ENCODE measurements at regions not wholly inside any gene's neighbourhood (a gene's known extent, or its start where the extent isn't known, plus 50 kb on each side); places are given as distances from the start of the nearest gene placed in this dataset.
A peak's percentile ranks its signal among the peaks of the same experiment; 100 is the strongest.

- H3K4me3 ChIP-seq: no peak overlapping the region
- no peaks in the 10 kb centered on the region for H3K9me3 ChIP-seq (replicated peaks)
- no peak overlapping the region for H3K27ac ChIP-seq
- H3K4me1 ChIP-seq: peaks cover 7% of the 10 kb centered on the region; the same call in 1 of the 2 replicates
- H3K27me3 ChIP-seq: peaks cover 3% of the 10 kb centered on the region; the same call in 1 of the 2 replicates
- DNase-seq: no peak
- H3K36me3 ChIP-seq: no peaks in the 10 kb centered on the region
These were observed 78.2 kb upstream of the STEAP1B start for GRCh38 chr7:22578007-22578733.

- no peak overlapping the region for H3K4me3 ChIP-seq
- H3K4me1 ChIP-seq: peaks cover 7% of the 10 kb centered on the region; the same call in 1 of the 2 replicates
- no peaks in the 10 kb centered on the region for H3K9me3 ChIP-seq (replicated peaks)
- DNase-seq: no peak
- no peaks in the 10 kb centered on the region for H3K36me3 ChIP-seq
- H3K27ac ChIP-seq: no peak overlapping the region
- H3K27me3 ChIP-seq: peaks cover 3% of the 10 kb centered on the region; the same call in 1 of the 2 replicates
These were observed 77.5 kb upstream of the STEAP1B start for GRCh38 chr7:22577470-22578001.

- DNase-seq: no peak
- peaks cover 7% of the 10 kb centered on the region; the same call in 1 of the 2 replicates for H3K4me1 ChIP-seq
- H3K4me3 ChIP-seq: no peak overlapping the region
- H3K36me3 ChIP-seq: no peaks in the 10 kb centered on the region
- H3K9me3 ChIP-seq (replicated peaks): no peaks in the 10 kb centered on the region
- H3K27me3 ChIP-seq: peaks cover 4% of the 10 kb centered on the region; the same call in 1 of the 2 replicates
- no peak overlapping the region for H3K27ac ChIP-seq
These were observed 76.9 kb upstream of the STEAP1B start for GRCh38 chr7:22576612-22577469.

GRCh38 chr7:22574754-22575520, 74.9 kb upstream of the STEAP1B start:
- Histone ChIP-seq H3K36me3 (no peaks in the 10 kb centered on the region), H3K27me3 (peaks cover 7% of the 10 kb centered on the region; the same call in 1 of the 2 replicates), H3K4me3 (no peak overlapping the region), H3K27ac (no peak overlapping the region), H3K4me1 (peaks cover 7% of the 10 kb centered on the region; the same call in 1 of the 2 replicates), H3K9me3 (replicated peaks) (no peaks in the 10 kb centered on the region)
- DNase-seq: no peak

- H3K9me3 ChIP-seq (replicated peaks): no peaks in the 10 kb centered on the region
These were observed 72.9 kb upstream of the STEAP1B start for GRCh38 chr7:22572937-22573336.

GRCh38 chr7:22572292-22572691, 72.3 kb upstream of the STEAP1B start:
- Histone ChIP-seq H3K4me1 (no peaks in the 10 kb centered on the region; the same call in 1 of the 2 replicates), H3K4me3 (no peak overlapping the region), H3K36me3 (no peaks in the 10 kb centered on the region), H3K27ac (no peak overlapping the region), H3K27me3 (peaks cover 7% of the 10 kb centered on the region; the same call in 1 of the 2 replicates), H3K9me3 (replicated peaks) (no peaks in the 10 kb centered on the region)
- DNase-seq: no peak

More at GRCh38 chr7:22572937-22573336, 72.9 kb upstream of the STEAP1B start:
- Histone ChIP-seq H3K4me3 (no peak overlapping the region), H3K27me3 (peaks cover 7% of the 10 kb centered on the region; the same call in 1 of the 2 replicates), H3K4me1 (peaks cover 3% of the 10 kb centered on the region; the same call in 1 of the 2 replicates), H3K27ac (no peak overlapping the region), H3K36me3 (no peaks in the 10 kb centered on the region)
- DNase-seq: no peak

- H3K4me3 ChIP-seq: no peak overlapping the region
- H3K4me1 ChIP-seq: no peaks in the 10 kb centered on the region
These were observed 71.8 kb upstream of the STEAP1B start for GRCh38 chr7:22571766-22572165.

GRCh38 chr7:22569586-22570321, 69.8 kb upstream of the STEAP1B start:
- Histone ChIP-seq H3K9me3 (replicated peaks) (no peaks in the 10 kb centered on the region), H3K27ac (no peak overlapping the region), H3K4me1 (peaks cover 2% of the 10 kb centered on the region; the same call in 1 of the 2 replicates), H3K4me3 (no peak overlapping the region), H3K36me3 (no peaks in the 10 kb centered on the region), H3K27me3 (peaks cover 7% of the 10 kb centered on the region; the same call in 1 of the 2 replicates)
- peak in 1 of 2 experiments; percentile 21 for DNase-seq

More at GRCh38 chr7:22571766-22572165, 71.8 kb upstream of the STEAP1B start:
- Histone ChIP-seq H3K9me3 (replicated peaks) (no peaks in the 10 kb centered on the region), H3K36me3 (no peaks in the 10 kb centered on the region), H3K27me3 (peaks cover 7% of the 10 kb centered on the region; the same call in 1 of the 2 replicates), H3K27ac (no peak overlapping the region)
- DNase-seq: no peak

GRCh38 chr7:22566592-22566991, 66.6 kb upstream of the STEAP1B start:
- H3K27ac ChIP-seq: no peak overlapping the region
- H3K4me1 ChIP-seq: peaks cover 7% of the 10 kb centered on the region
- no peak for DNase-seq
- no peak overlapping the region for H3K4me3 ChIP-seq
- peaks cover under 1% of the 10 kb centered on the region; the same call in 1 of the 2 replicates for H3K27me3 ChIP-seq
- H3K36me3 ChIP-seq: no peaks in the 10 kb centered on the region
- no peaks in the 10 kb centered on the region for H3K9me3 ChIP-seq (replicated peaks)

- DNase-seq: no peak
- Histone ChIP-seq H3K4me3 (no peak overlapping the region), H3K9me3 (replicated peaks) (no peaks in the 10 kb centered on the region), H3K4me1 (peaks cover 9% of the 10 kb centered on the region), H3K27ac (no peak overlapping the region), H3K27me3 (no peaks in the 10 kb centered on the region), H3K36me3 (no peaks in the 10 kb centered on the region)
These were observed 66.2 kb upstream of the STEAP1B start for GRCh38 chr7:22566176-22566575.

- DNase-seq: peak in 1 of 2 experiments; percentile 18
- Histone ChIP-seq H3K4me3 (no peak overlapping the region), H3K9me3 (replicated peaks) (no peaks in the 10 kb centered on the region), H3K27ac (no peak overlapping the region), H3K36me3 (no peaks in the 10 kb centered on the region), H3K4me1 (peaks cover 14% of the 10 kb centered on the region), H3K27me3 (no peaks in the 10 kb centered on the region)
These were observed 65.4 kb upstream of the STEAP1B start for GRCh38 chr7:22565315-22565811.

- Histone ChIP-seq H3K4me1 (peaks cover 14% of the 10 kb centered on the region), H3K27ac (no peak overlapping the region)
These were observed 64.6 kb upstream of the STEAP1B start for GRCh38 chr7:22564511-22565045.

GRCh38 chr7:22563621-22564241, 63.7 kb upstream of the STEAP1B start:
- H3K27ac ChIP-seq: no peak overlapping the region
- peaks cover 14% of the 10 kb centered on the region for H3K4me1 ChIP-seq
- H3K27me3 ChIP-seq: no peaks in the 10 kb centered on the region
- DNase-seq: no peak
- H3K36me3 ChIP-seq: no peaks in the 10 kb centered on the region
- H3K9me3 ChIP-seq (replicated peaks): no peaks in the 10 kb centered on the region
- H3K4me3 ChIP-seq: no peak overlapping the region

More at GRCh38 chr7:22564511-22565045, 64.6 kb upstream of the STEAP1B start:
- Histone ChIP-seq H3K9me3 (replicated peaks) (no peaks in the 10 kb centered on the region), H3K27me3 (no peaks in the 10 kb centered on the region), H3K36me3 (no peaks in the 10 kb centered on the region), H3K4me3 (no peak overlapping the region)
- DNase-seq: peak in 1 of 2 experiments; percentile 30

Measured in SJCRH30 (cell line).